Skin epidermis (tissue), 12 donors: ENCODE measurements at regions not wholly inside any gene's neighbourhood (a gene's known extent, or its start where the extent isn't known, plus 50 kb on each side); places are given as distances from the start of the nearest gene placed in this dataset.

Experiments used
- H3K27ac ChIP-seq, 21 experiments: fragments of 200-600 bp; sonication (generic) in 11 of 21; one replicate each; pipeline ENCODE4 v1.5.0; 2020; ENCODE audit warnings: mild to moderate bottlenecking in 3 of 21, inconsistent platforms in 2 of 21, moderate library complexity in 2 of 21
- H3K4me3 ChIP-seq, 7 experiments: fragments of 200-600 bp; sonication (generic) in 2 of 7; one replicate each; pipeline ENCODE4 v1.5.0; 2020; ENCODE audit warnings: inconsistent platforms in 2 of 7, mild to moderate bottlenecking in 2 of 7, moderate library complexity in 1 of 7

DNA sequence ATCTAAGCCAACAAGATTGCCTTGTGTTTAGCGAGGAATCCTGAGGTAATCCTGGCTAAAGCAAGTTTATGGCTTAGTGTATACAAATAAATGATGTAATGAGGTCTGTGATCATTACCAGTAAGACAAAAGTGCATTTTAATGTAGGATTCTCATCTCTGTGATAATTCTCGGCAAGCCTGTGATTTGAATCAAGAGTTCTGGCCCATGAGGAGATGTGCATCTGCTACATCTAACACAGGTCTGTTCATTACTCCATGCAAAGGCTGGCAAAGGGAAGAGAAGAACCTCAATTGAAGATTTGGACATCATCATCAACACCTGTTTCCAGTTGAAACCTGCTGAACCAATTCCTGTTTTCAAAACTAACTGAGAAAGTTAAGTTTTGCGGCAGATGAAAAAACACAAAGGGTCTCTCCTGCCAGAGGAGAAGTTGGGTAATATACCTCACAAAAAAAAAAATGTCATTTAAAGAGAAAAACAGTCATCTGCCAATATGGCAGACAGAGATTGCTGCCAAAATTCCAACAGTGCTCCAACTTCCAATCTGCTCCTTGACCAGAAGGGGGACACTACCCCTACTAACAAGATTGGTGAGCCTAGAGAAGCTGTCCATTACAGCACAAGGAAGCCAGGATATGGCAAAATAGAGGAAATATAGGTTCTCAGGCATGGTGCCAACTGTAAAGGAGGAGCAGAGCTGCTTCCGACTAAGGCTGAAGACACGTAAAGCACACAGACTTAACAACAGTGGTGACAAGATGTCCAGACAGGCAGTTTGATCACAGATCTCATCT is 453.7 kb downstream of the TTLL7 start:
- Histone ChIP-seq H3K27ac (no peak overlapping the region), H3K4me3 (no peak overlapping the region)

GRCh38 chr1:83543222-83543973 is 455.5 kb downstream of the TTLL7 start:
- H3K27ac ChIP-seq: no peak overlapping the region
- H3K4me3 ChIP-seq: no peak overlapping the region

DNA sequence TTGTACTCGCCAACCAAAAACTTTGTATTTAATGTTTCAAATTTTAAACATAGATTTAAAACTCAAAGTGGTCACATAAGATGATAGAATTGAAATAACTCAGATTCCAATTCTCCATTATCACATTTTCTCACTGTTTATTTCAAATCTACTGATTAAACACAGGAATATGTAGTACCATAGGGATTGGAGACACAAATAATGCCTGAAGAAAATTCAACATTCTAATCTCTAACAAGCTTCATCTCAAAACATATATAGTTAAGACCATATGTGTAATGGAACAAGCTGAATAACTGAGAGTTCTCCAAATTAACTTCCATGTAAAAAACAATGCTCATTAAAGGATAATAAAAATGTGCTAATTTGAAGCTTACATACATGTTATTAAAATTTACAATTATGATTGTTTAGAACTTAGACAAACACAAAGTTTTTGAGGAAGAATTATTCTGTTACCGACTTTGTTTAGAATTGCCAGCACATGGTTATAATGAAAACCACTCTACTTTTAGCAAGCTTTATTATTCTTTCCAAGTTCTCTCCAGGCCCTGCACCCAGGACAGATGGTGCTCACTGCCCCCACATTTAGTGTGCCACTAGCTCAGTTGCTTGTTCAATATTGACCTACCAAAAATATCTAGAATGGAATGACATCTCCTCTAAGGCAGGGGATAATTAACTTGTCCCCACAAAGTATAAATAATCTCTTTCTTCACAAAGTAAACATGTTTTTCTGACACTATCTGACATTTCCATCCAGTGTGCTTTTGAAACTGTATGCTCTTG is 467.2 kb downstream of the TTLL7 start:
- H3K4me3 ChIP-seq: no peak overlapping the region
- no peak overlapping the region for H3K27ac ChIP-seq

GRCh38 chr1:83530506-83530905 is 468.4 kb downstream of the TTLL7 start:
- no peak overlapping the region for H3K4me3 ChIP-seq

DNA sequence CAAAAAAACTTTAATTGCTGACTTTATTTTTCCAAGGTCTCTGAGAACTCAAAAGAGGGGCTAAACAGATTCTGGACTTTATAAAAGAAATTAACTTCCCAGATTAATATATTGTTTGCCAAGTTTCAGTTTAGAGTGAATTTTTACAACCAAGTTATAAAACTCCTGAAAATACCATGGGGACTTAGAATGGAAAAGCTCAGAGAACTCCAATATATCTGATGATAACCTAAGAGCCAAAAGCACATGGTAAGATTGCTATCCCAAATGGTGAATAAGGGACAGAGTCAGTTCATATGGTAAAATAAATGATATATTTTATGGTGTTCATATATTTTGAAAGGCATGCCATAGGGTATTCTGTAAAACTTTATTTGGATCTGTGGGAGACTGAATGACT is 470.9 kb downstream of the TTLL7 start:
- H3K4me3 ChIP-seq: no peak overlapping the region
- H3K27ac ChIP-seq: no peak overlapping the region

More at GRCh38 chr1:83530506-83530905, 468.4 kb downstream of the TTLL7 start:
- no peak overlapping the region for H3K27ac ChIP-seq

DNA sequence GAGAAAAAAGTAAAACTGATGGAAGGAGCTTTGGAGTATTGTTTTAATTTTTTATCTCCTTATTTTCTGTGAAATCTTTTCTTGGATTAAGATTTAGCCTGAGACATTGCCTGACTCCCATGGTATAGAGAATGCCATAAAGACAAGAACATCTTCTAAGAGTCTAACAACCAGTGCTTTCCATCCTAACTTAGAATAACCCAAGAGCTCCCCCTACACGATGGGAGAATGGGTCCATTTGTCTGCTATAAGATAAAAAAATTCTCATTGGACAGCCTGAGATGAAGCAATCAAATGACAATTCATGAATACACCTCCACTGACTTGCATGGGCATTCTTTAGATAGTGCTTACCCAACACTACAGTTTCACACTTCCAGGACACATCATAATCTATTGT is 478.1 kb downstream of the TTLL7 start:
- Histone ChIP-seq H3K27ac (no peak overlapping the region), H3K4me3 (no peak overlapping the region)

DNA sequence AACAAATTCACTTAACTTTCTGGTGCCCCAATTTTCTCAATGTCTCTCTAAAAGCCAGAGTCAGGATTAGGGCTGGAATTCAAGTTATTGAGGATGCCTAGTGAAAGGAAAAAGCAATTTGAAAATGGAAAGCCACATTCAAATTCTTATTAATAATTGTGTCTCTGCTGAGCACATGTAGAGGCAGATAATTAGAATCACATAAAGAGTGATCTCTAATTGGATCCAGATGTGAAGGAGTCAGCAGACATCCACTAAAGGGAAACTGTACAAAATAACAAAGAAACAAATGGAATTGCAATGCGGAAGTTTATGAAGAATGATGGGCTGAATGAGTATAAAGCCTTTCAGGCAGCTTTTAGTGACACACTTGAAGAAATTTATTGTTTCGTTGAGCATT is 482.6 kb downstream of the TTLL7 start:
- H3K27ac ChIP-seq: peak overlapping the region in 9 of 21 experiments; percentile 24 to 78 (median 50)
- peak overlapping the region in 1 of 7 experiments; percentile 2 for H3K4me3 ChIP-seq

- H3K27ac ChIP-seq: peak overlapping the region in 7 of 21 experiments; percentile 24 to 78 (median 56)
- H3K4me3 ChIP-seq: no peak overlapping the region
Observed at GRCh38 chr1:83515578-83516154, 483.3 kb downstream of the TTLL7 start.

DNA sequence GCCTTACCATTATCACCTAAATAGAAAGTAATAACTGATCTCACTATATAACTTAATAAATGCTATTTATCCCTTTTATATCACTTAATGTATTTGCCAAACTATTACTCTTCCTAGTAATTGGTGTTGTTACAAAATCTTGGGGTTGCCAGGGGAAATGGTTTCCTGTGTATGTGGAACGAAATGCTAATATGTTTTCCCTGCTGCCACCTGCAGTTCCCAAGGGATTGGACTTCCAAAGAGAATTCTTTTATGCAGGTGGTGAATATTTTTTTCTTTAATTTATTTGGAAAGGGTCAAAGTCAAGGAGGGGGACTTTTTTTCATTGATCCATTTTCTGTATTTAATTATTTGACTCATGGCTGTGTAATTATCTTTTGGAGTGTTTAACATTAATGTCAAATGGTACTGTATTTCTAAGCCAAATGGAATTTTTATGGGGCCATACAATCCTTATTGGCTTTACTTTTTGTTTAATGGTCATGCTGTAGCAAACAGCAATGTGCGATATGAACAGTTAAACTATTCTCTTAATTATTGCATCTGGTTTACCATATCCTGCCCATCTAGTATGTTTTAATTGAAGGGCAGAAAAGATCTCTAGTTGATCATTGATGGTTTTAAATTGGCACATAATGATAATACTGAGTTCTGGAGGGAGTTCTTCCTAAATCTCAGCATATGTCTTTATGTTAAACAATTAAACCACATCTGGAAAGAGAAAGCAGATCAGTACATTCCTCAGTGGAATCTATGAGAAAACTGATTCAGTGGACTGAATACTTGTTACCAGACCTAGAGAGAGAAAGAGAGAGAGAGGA is 486.3 kb downstream of the TTLL7 start:
- H3K27ac ChIP-seq: peak overlapping the region in 1 of 21 experiments; percentile 22

DNA sequence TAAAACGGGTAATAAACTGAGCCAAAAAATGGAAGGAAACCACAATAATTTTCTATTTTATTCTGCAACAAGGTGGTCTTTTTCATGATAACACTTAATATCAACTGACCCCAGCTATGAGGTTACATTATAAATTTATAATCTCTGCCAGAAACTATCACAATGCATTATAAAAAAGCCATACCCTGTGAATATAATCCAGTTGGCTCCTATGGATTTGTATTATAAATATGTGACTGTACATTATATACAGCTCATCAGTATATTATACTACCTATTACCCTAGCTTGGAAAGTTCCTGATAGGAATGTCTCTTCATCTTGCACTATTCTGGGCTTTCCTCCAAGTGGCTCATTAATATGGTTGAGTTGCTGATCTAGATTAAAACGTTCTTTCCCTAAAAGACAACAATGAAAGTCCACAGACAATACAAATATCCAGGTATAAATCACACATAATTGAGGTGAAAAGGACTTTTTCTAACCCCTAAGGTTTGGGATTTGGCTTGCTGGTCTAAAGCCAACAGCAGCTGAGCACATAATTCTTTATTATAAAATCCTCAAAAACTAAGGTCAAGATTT is 487.7 kb downstream of the TTLL7 start:
- Histone ChIP-seq H3K4me3 (no peak overlapping the region), H3K27ac (no peak overlapping the region)

More for the DNA sequence above, 486.3 kb downstream of the TTLL7 start:
- H3K4me3 ChIP-seq: no peak overlapping the region

- Histone ChIP-seq H3K27ac (peak overlapping the region in 11 of 21 experiments; percentile 0 to 80 (median 58)), H3K4me3 (no peak overlapping the region)
Observed at GRCh38 chr1:83509301-83509781, 489.6 kb downstream of the TTLL7 start.

GRCh38 chr1:83508485-83509151 is 490.3 kb downstream of the TTLL7 start:
- peak overlapping the region in 15 of 21 experiments; percentile 0 to 80 (median 29) for H3K27ac ChIP-seq
- no peak overlapping the region for H3K4me3 ChIP-seq

DNA sequence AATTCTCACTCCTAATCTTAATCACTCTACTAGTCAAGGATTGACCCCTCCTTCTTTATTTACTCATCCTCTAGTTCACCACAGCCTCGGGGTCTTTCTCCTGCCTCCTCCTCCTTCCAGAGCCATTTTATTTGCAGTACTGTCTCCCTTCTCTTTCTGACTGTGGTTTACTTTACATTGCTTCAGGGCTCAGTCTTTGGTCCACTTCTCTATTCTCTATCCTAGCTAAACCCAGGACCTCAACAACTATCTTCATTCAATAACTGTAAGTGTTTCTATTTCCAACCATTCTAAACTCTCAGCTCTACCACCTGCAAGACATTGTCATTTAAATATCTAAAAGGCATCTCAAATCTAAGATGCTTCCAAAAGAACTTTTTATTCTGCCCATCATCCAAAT is 493.8 kb downstream of the TTLL7 start:
- no peak overlapping the region for H3K27ac ChIP-seq
- H3K4me3 ChIP-seq: no peak overlapping the region

DNA sequence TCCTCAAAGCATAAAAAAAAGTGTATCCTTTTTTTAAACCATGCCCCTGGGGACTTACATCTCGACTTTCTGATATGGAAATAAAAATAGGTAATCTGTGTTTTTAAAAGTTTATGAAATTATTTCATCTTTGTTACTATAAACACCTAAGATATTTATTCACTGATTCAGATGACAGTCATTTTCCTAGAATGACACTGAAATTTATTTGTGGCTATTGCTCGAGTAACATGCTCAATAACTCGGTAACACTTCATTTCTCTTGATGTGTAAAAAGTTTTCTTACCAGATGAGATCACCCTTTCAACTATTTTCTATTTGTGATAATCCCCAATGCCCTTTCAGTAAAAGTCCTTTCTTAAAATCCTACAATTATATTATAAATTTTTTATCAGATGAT is 495.8 kb downstream of the TTLL7 start:
- Histone ChIP-seq H3K27ac (peak overlapping the region in 2 of 21 experiments; percentile 30 to 69), H3K4me3 (no peak overlapping the region)

DNA sequence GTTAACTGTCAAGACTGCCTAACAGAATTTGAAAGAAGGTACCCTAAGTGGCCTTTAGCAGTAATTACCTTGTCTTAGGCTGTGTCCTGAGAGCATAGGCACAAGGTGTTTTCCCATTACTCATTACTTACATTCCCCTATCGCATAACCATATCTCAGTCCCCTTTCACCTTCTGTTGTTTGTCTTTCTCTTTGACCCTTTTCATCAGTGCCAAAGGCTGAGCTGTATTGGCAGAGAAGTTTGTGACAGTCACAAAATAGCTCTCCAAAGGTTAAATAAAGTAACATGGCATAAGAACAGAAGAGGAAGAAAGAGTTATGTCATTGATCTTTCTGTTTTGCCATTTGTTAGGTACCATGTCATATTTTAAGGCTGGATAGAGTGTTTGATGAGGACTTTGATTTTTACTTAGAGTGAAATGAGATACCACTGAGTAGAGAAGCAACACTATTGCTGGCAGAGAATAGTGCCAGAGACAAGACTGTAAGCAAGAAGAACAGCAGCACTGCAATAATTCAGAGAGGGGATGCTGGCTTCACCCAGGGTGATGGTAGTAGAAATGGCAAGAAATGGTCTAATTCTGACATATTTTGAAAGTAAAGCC is 497.8 kb downstream of the TTLL7 start:
- H3K4me3 ChIP-seq: no peak overlapping the region
- no peak overlapping the region for H3K27ac ChIP-seq

DNA sequence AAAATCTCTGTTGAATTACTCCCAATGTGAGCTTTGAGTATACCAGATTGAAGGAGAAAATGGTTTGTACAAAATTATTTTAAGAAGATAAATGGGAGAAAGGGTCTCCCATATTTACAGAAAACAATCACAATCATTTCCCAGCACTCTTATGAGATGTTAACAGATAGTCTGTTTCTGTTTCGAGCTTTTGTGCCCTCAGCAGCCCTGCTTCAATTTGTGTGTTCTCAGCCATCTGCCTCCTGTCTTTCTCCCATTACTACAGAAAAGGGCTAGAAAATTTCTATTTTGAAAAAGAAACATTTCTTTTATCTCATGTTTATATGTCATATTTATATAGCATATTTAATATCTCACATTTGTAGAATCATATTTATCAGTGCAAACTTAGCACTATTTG is 498.4 kb downstream of the TTLL7 start:
- H3K27ac ChIP-seq: no peak overlapping the region

DNA sequence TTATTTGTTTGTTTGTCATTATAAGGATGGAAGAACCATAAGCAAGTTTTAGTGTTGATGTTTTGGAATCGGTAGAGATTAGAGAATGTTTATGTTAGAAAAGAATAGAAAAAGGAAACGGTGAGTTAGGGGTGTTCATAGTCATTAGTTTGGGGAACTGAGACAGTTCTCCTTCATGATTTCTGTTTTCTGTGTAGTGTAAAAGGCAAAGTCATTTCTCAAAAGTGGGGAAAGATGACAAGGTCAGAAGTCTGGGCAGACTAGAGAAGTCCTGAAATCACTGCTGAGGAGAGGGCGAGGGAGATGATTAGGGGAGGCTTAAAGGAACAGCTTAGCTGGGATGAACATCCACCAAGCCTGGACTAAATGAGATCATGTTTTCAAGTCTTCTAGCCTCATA is 498.9 kb downstream of the TTLL7 start:
- Histone ChIP-seq H3K4me3 (no peak overlapping the region), H3K27ac (no peak overlapping the region)

More for the DNA sequence above, 498.4 kb downstream of the TTLL7 start:
- H3K4me3 ChIP-seq: no peak overlapping the region

DNA sequence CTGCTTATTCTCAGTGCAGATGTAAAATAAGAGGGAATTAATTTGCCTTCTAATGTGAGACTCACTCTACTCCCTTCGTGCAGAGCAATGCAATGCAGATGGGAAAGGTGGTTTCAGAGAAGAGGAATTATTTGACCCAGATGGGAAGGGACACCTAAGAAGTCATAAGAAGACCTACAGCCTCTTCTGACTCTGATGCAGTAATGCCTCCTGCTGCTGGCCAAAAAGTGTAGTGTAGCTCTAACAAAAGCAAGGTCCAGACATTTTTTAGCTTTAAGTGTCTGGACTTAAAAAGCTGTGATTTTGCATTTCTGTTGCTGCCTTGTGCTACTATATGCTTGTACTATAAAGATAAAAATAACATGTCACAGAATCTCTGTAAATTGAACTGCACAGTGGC is 501.4 kb downstream of the TTLL7 start:
- H3K4me3 ChIP-seq: no peak overlapping the region

More for the DNA sequence above, 501.4 kb downstream of the TTLL7 start:
- no peak overlapping the region for H3K27ac ChIP-seq
